ENCODE measurements at regions not wholly inside any gene's neighbourhood (a gene's known extent, or its start where the extent isn't known, plus 50 kb on each side); places are given as distances from the start of the nearest gene placed in this dataset.

DNA sequence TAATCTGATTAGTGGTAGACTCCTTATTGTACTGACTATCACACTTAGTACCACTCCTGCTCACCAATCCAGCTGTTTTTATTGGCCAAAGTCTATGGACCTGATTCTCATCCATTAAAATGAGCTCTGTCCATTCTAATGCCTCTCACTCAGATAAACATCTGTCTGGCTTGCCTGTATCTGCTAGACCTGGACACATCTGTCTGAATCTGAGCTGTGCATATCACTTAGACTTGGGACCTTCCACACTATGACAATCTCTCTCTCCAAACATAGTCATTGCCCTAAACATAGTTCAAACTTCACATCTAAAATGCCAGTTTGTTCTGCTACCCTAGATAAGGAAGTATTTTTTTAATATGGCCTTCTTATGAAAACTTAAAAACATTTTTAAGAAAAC is 92.6 kb downstream of the CENPW start:
- TF ChIP-seq, protein P1, sequence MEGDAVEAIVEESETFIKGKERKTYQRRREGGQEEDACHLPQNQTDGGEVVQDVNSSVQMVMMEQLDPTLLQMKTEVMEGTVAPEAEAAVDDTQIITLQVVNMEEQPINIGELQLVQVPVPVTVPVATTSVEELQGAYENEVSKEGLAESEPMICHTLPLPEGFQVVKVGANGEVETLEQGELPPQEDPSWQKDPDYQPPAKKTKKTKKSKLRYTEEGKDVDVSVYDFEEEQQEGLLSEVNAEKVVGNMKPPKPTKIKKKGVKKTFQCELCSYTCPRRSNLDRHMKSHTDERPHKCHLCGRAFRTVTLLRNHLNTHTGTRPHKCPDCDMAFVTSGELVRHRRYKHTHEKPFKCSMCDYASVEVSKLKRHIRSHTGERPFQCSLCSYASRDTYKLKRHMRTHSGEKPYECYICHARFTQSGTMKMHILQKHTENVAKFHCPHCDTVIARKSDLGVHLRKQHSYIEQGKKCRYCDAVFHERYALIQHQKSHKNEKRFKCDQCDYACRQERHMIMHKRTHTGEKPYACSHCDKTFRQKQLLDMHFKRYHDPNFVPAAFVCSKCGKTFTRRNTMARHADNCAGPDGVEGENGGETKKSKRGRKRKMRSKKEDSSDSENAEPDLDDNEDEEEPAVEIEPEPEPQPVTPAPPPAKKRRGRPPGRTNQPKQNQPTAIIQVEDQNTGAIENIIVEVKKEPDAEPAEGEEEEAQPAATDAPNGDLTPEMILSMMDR (conservative IDR thresholded peaks at IDR 0.05; ENCODE audit: low read length) = no peak
- no peak for TF ChIP-seq EZH2phosphoT487 (IDR thresholded peaks at IDR 0.05; ENCODE audit: borderline replicate concordance, low read depth, low read length)
